ENCODE measurements at regions not wholly inside any gene's neighbourhood (a gene's known extent, or its start where the extent isn't known, plus 50 kb on each side); places are given as distances from the start of the nearest gene placed in this dataset.

- H3K4me3 ChIP-seq (ENCODE audit: low read depth, low read length) = no peak overlapping the region
- no peak for TF ChIP-seq CTCF (IDR thresholded peaks at IDR 0.05; ENCODE audit: low read depth, low read length, missing control alignments)
- no peak for DNase-seq (ENCODE audit: low read depth)
These were observed 166.4 kb downstream of the DMRT2 start for GRCh38 chr9:1216532-1216931.

- DNase-seq (ENCODE audit: low read depth) = no peak
- H3K4me3 ChIP-seq (ENCODE audit: low read depth, low read length) = no peak overlapping the region
- no peak for TF ChIP-seq CTCF (IDR thresholded peaks at IDR 0.05; ENCODE audit: low read depth, low read length, missing control alignments)
These were observed 166.9 kb downstream of the DMRT2 start for GRCh38 chr9:1217076-1217475.

GRCh38 chr9:1219284-1219683 is 169.1 kb downstream of the DMRT2 start:
- H3K4me3 ChIP-seq (ENCODE audit: low read depth, low read length) = no peak overlapping the region
- no peak for TF ChIP-seq CTCF (IDR thresholded peaks at IDR 0.05; ENCODE audit: low read depth, low read length, missing control alignments)
- no peak for DNase-seq (ENCODE audit: low read depth)

- no peak overlapping the region for H3K4me3 ChIP-seq (ENCODE audit: low read depth, low read length)
- TF ChIP-seq CTCF (IDR thresholded peaks at IDR 0.05; ENCODE audit: low read depth, low read length, missing control alignments) = no peak
- no peak for DNase-seq (ENCODE audit: low read depth)
These were observed 171.1 kb downstream of the DMRT2 start for GRCh38 chr9:1221298-1221697.

GRCh38 chr9:1222511-1222910 is 172.4 kb downstream of the DMRT2 start:
- no peak overlapping the region for H3K4me3 ChIP-seq (ENCODE audit: low read depth, low read length)
- DNase-seq (ENCODE audit: low read depth) = no peak
- no peak for TF ChIP-seq CTCF (IDR thresholded peaks at IDR 0.05; ENCODE audit: low read depth, low read length, missing control alignments)

GRCh38 chr9:1231998-1232919 is 182.1 kb downstream of the DMRT2 start:
- no peak for DNase-seq (ENCODE audit: low read depth)
- H3K4me3 ChIP-seq (ENCODE audit: low read depth, low read length) = no peak overlapping the region
- TF ChIP-seq CTCF (IDR thresholded peaks at IDR 0.05; ENCODE audit: low read depth, low read length, missing control alignments) = no peak

GRCh38 chr9:1233568-1233967 is 183.4 kb downstream of the DMRT2 start:
- no peak for DNase-seq (ENCODE audit: low read depth)
- no peak for TF ChIP-seq CTCF (IDR thresholded peaks at IDR 0.05; ENCODE audit: low read depth, low read length, missing control alignments)
- no peak overlapping the region for H3K4me3 ChIP-seq (ENCODE audit: low read depth, low read length)

Data from GM12864 (cell line).